Naive thymus-derived CD8-positive, alpha-beta T cell (primary cell): ENCODE measurements at regions not wholly inside any gene's neighbourhood (a gene's known extent, or its start where the extent isn't known, plus 50 kb on each side); places are given as distances from the start of the nearest gene placed in this dataset.

Experiments used
- ATAC-seq, 2 donors: fragments of 150-1000 bp; cut with Tn5 transposase in 1 of 2; sonication (Bioruptor Pico), chemical (Tn5 transposase) in 1 of 2; 1 replicate in 1 of 2; 2 replicates in 1 of 2; pipeline ENCODE4 v1.10.0; 2021; ENCODE audit warnings: mild to moderate bottlenecking in 2 of 2, moderate library complexity in 2 of 2
- POLR2A ChIA-PET: fragments of 350-600 bp; sonication (Branson Sonifier 250); formaldehyde crosslinking; loops from one replicate; lab custom pipeline; 2021; ENCODE audit warnings: antibody characterized with exemption; lab: Charles Lee
- DNase-seq, 10 donors: peaks; one replicate each; pipeline versions ENCODE4 v3.0.0 to v3.0.0-alpha.2; 2020 to 2022
- H3K27ac Mint-ChIP-seq, 10 donors: one replicate each; pipeline ENCODE4 v1.8.0; 2020 to 2022; ENCODE audit warnings: mild to moderate bottlenecking in 10 of 10, mixed read lengths in 10 of 10, moderate library complexity in 4 of 10, inconsistent platforms in 1 of 10
- H3K27me3 Mint-ChIP-seq, 5 donors: one replicate each; pipeline ENCODE4 v1.8.0; 2021 to 2022; ENCODE audit warnings: mixed read lengths in 5 of 5
- H3K36me3 Mint-ChIP-seq, 3 donors: one replicate each; pipeline ENCODE4 v1.8.0; 2020 to 2022; ENCODE audit warnings: mixed read lengths in 3 of 3, mild to moderate bottlenecking in 2 of 3, inconsistent platforms in 1 of 3
- H3K4me1 Mint-ChIP-seq, 4 donors: one replicate each; pipeline ENCODE4 v1.8.0; 2021 to 2022; ENCODE audit warnings: mixed read lengths in 4 of 4
- H3K4me3 Mint-ChIP-seq, 10 donors: one replicate each; pipeline ENCODE4 v1.8.0; 2020 to 2022; ENCODE audit warnings: mild to moderate bottlenecking in 10 of 10, mixed read lengths in 10 of 10, moderate library complexity in 6 of 10, inconsistent platforms in 1 of 10
- H3K9me3 Mint-ChIP-seq, 9 donors: one replicate each; pipeline ENCODE4 v1.8.0; 2020 to 2022; ENCODE audit warnings: mixed read lengths in 9 of 9, mild to moderate bottlenecking in 3 of 9, inconsistent platforms in 1 of 9, moderate library complexity in 1 of 9

DNA sequence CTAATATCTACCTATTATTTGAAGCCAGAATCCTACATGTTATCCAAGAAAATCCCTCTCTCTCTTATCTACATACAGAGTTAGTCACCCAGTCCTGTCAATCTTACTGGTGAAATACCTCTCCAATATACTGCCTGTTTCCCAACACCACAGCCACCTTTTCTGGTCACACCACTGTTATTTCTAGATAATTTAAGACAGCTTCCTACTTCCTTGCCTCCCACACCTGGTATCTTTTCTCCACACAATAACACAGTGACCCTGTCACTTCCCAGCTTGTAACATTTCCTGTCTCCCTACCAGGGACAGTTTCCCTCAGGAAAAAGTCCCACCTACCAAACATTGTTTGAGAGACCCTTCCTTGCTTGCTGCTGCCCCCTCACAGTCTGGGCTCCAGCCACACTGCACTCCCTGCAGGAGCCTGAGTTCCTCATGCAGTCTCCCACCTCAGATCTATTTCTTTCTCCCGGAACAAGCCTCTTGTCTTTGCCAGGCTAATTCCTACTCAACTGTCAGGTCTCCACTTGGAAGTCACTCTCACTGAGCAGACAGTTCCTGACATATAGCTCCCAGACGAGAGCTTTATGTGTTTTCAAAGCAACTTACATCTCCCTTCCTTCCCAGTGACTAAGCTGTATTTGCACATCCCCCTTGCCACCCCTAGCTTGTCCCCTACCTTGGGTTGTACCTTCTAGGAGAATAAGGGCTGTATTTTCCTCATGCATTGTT is 73.6 kb upstream of the QRFPR start:
- no peaks in the 10 kb centered on the region for H3K4me1 Mint-ChIP-seq
- ATAC-seq (no peak), DNase-seq (no peak)
- H3K36me3 Mint-ChIP-seq = no peaks in the 10 kb centered on the region
- no peaks in the 10 kb centered on the region for H3K9me3 Mint-ChIP-seq
- H3K27ac Mint-ChIP-seq = no peak overlapping the region
- no peak overlapping the region for H3K4me3 Mint-ChIP-seq
- peaks cover 12 to 47% (median 18%) of the 10 kb centered on the region in 5 donors for H3K27me3 Mint-ChIP-seq
- POLR2A ChIA-PET = no interaction called here

DNA sequence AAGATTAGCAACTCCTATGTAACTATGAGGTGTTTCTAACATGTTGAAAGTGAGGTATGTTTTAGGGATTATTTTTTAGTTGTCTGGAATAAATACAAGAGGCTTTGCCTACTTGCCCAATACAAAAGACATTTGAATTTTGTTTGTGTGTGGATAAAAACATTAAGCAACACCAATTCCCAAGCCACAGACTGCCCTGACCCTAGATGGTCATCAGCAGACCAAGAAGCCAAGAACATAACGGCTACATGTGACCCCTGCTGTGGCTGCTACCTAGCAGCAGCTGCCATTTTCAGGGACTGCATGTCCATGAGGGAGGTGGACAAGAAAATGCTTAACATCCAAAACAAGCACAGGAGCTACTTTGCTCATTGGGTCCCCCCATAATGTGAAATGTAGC is 70.5 kb upstream of the QRFPR start:
- Mint-ChIP-seq H3K27me3 (peaks cover 10 to 26% (median 18%) of the 10 kb centered on the region in 5 donors), H3K4me1 (no peaks in the 10 kb centered on the region), H3K4me3 (no peak overlapping the region), H3K27ac (no peak overlapping the region), H3K9me3 (no peaks in the 10 kb centered on the region), H3K36me3 (no peaks in the 10 kb centered on the region)
- ATAC-seq = no peak
- no peak for DNase-seq
- POLR2A ChIA-PET = no interaction called here

GRCh38 chr4:121449416-121449815 is 68.6 kb upstream of the QRFPR start:
- Mint-ChIP-seq H3K4me3 (no peak overlapping the region), H3K36me3 (no peaks in the 10 kb centered on the region)
- POLR2A ChIA-PET = no interaction called here

GRCh38 chr4:121448231-121448630 is 67.4 kb upstream of the QRFPR start:
- H3K27ac Mint-ChIP-seq = no peak overlapping the region
- H3K27me3 Mint-ChIP-seq = peaks cover 4 to 9% (median 8%) of the 10 kb centered on the region in 5 donors
- H3K9me3 Mint-ChIP-seq = peaks cover 0 to 5% (median 0%) of the 10 kb centered on the region in 9 donors
- no peak overlapping the region for H3K4me3 Mint-ChIP-seq
- H3K36me3 Mint-ChIP-seq = no peaks in the 10 kb centered on the region
- DNase-seq = no peak
- ATAC-seq = no peak
- POLR2A ChIA-PET = no interaction called here
- H3K4me1 Mint-ChIP-seq = no peaks in the 10 kb centered on the region

More at GRCh38 chr4:121449416-121449815, 68.6 kb upstream of the QRFPR start:
- H3K9me3 Mint-ChIP-seq = peaks cover 0 to 5% (median 0%) of the 10 kb centered on the region in 9 donors
- peaks cover 6 to 12% (median 10%) of the 10 kb centered on the region in 5 donors for H3K27me3 Mint-ChIP-seq
- no peaks in the 10 kb centered on the region for H3K4me1 Mint-ChIP-seq
- H3K27ac Mint-ChIP-seq = no peak overlapping the region
- ATAC-seq (no peak), DNase-seq (no peak)

- no peak overlapping the region for H3K4me3 Mint-ChIP-seq
- peaks cover 9 to 37% (median 21%) of the 10 kb centered on the region in 5 donors for H3K27me3 Mint-ChIP-seq
- ATAC-seq (no peak), DNase-seq (no peak)
- H3K27ac Mint-ChIP-seq = no peak overlapping the region
- POLR2A ChIA-PET = no interaction called here
- peaks cover 11 to 49% (median 33%) of the 10 kb centered on the region in 9 donors for H3K9me3 Mint-ChIP-seq
- H3K4me1 Mint-ChIP-seq = no peaks in the 10 kb centered on the region
- peaks cover 0 to 33% (median 0%) of the 10 kb centered on the region in 3 donors for H3K36me3 Mint-ChIP-seq
These were observed 58.9 kb upstream of the QRFPR start for GRCh38 chr4:121439669-121440068.
